Suprapubic skin (tissue), 4 donors: ENCODE measurements at regions not wholly inside any gene's neighbourhood (a gene's known extent, or its start where the extent isn't known, plus 50 kb on each side); places are given as distances from the start of the nearest gene placed in this dataset.

Experiments used
- DNase-seq, 2 donors: peaks; one replicate each; pipeline ENCODE4 v3.0.0-alpha.2; 2019; ENCODE audit warnings: low spot score in 2 of 2
- H3K27ac ChIP-seq: fragments of 200-600 bp; sonication (generic); one replicate; pipeline ENCODE4 v1.5.1; 2019
- H3K27me3 ChIP-seq: fragments of 200-600 bp; sonication (generic); one replicate; pipeline ENCODE4 v1.5.1; 2019
- H3K36me3 ChIP-seq: fragments of 200-600 bp; sonication (generic); one replicate; pipeline ENCODE4 v1.5.1; 2019
- H3K4me1 ChIP-seq: fragments of 200-600 bp; sonication (generic); one replicate; pipeline ENCODE4 v1.5.1; 2019
- H3K4me3 ChIP-seq: fragments of 200-600 bp; sonication (generic); one replicate; pipeline ENCODE4 v1.5.1; 2019; ENCODE audit warnings: mild to moderate bottlenecking
- H3K9me3 ChIP-seq: fragments of 200-600 bp; sonication (generic); one replicate; pipeline ENCODE4 v1.5.1; 2019
- CTCF ChIP-seq, 2 donors: fragments of 200-600 bp in 1 of 2; fragments of 450-650 bp in 1 of 2; sonication (generic) in 1 of 2; IDR thresholded peaks; one replicate each; pipeline ENCODE4 v1.5.1; 2016 to 2019; ENCODE audit warnings: antibody characterized with exemption in 2 of 2, mild to moderate bottlenecking in 1 of 2, moderate library complexity in 1 of 2
- EP300 ChIP-seq: sonication (generic); formaldehyde crosslinking; IDR thresholded peaks from one replicate; pipeline ENCODE4 v1.6.1; 2017; ENCODE audit warnings: antibody characterized with exemption
- POLR2A ChIP-seq, 2 donors: fragments of 450-650 bp; IDR thresholded peaks; one replicate each; pipeline ENCODE4 v1.6.1; 2017; ENCODE audit warnings: antibody characterized with exemption in 2 of 2, mild to moderate bottlenecking in 2 of 2, moderate library complexity in 2 of 2
- POLR2AphosphoS5 ChIP-seq, 3 donors: sonication (generic); formaldehyde crosslinking; IDR thresholded peaks; one replicate each; pipeline ENCODE4 v1.6.1; 2017; ENCODE audit warnings: antibody characterized with exemption in 3 of 3
- WGBS: methylation state at CpG from one replicate; pipeline ENCODE4 v1.1.5; 2018; 5-methylcytosine and 5-hydroxymethylcytosine counted together

- Histone ChIP-seq H3K4me3 (no peak overlapping the region), H3K9me3 (no peaks in the 10 kb centered on the region), H3K27ac (no peak overlapping the region), H3K27me3 (no peaks in the 10 kb centered on the region), H3K36me3 (no peaks in the 10 kb centered on the region), H3K4me1 (no peaks in the 10 kb centered on the region)
- no peak for DNase-seq
- 53% methylated on average over 2 of the region's 2 CpGs for WGBS
- TF ChIP-seq EP300 (no peak), CTCF (IDR thresholded peaks at IDR 0.05) (no peak), POLR2AphosphoS5 (IDR thresholded peaks at IDR 0.05) (no peak), POLR2A (IDR thresholded peaks at IDR 0.05) (no peak)
These were observed 183.8 kb upstream of the HTR2A start for GRCh38 chr13:47080621-47081020.

- no peaks in the 10 kb centered on the region for H3K27me3 ChIP-seq
- H3K4me3 ChIP-seq: no peak overlapping the region
- no peak overlapping the region for H3K27ac ChIP-seq
- no peaks in the 10 kb centered on the region for H3K9me3 ChIP-seq
- no peak for DNase-seq
- WGBS: 50% methylated on average over 2 of the region's 2 CpGs
- TF ChIP-seq CTCF (IDR thresholded peaks at IDR 0.05) (no peak), EP300 (no peak), POLR2AphosphoS5 (IDR thresholded peaks at IDR 0.05) (no peak), POLR2A (IDR thresholded peaks at IDR 0.05) (no peak)
- no peaks in the 10 kb centered on the region for H3K4me1 ChIP-seq
- H3K36me3 ChIP-seq: no peaks in the 10 kb centered on the region
These were observed 179.6 kb upstream of the HTR2A start for GRCh38 chr13:47076500-47076899.

- WGBS: 76% methylated on average over 3 of the region's 3 CpGs
- H3K27ac ChIP-seq: no peak overlapping the region
- no peak for DNase-seq
- no peak for TF ChIP-seq POLR2A (IDR thresholded peaks at IDR 0.05)
- TF ChIP-seq EP300: no peak
- no peak for TF ChIP-seq CTCF (IDR thresholded peaks at IDR 0.05)
- TF ChIP-seq POLR2AphosphoS5 (IDR thresholded peaks at IDR 0.05): no peak
- H3K4me3 ChIP-seq: no peak overlapping the region
- no peaks in the 10 kb centered on the region for H3K27me3 ChIP-seq
- H3K36me3 ChIP-seq: no peaks in the 10 kb centered on the region
- no peaks in the 10 kb centered on the region for H3K9me3 ChIP-seq
- H3K4me1 ChIP-seq: no peaks in the 10 kb centered on the region
These were observed 172.3 kb upstream of the HTR2A start for GRCh38 chr13:47069133-47069532.

GRCh38 chr13:47067306-47067705 lies 170.5 kb upstream of the HTR2A start:
- H3K4me3 ChIP-seq: no peak overlapping the region
- no peaks in the 10 kb centered on the region for H3K4me1 ChIP-seq
- no peaks in the 10 kb centered on the region for H3K36me3 ChIP-seq
- 60% methylated on average over 3 of the region's 3 CpGs for WGBS
- no peaks in the 10 kb centered on the region for H3K27me3 ChIP-seq
- no peak for TF ChIP-seq POLR2A (IDR thresholded peaks at IDR 0.05)
- no peak for TF ChIP-seq POLR2AphosphoS5 (IDR thresholded peaks at IDR 0.05)
- TF ChIP-seq EP300: no peak
- H3K9me3 ChIP-seq: no peaks in the 10 kb centered on the region
- DNase-seq: no peak
- H3K27ac ChIP-seq: no peak overlapping the region

- TF ChIP-seq CTCF (IDR thresholded peaks at IDR 0.05): no peak
- TF ChIP-seq POLR2AphosphoS5 (IDR thresholded peaks at IDR 0.05): no peak
- TF ChIP-seq POLR2A (IDR thresholded peaks at IDR 0.05): no peak
- TF ChIP-seq EP300: no peak
- Histone ChIP-seq H3K4me1 (no peaks in the 10 kb centered on the region), H3K36me3 (no peaks in the 10 kb centered on the region)
These were observed 169.4 kb upstream of the HTR2A start for GRCh38 chr13:47066226-47066625.

GRCh38 chr13:47064381-47064780 lies 167.5 kb upstream of the HTR2A start:
- no peak overlapping the region for H3K4me3 ChIP-seq
- H3K4me1 ChIP-seq: no peaks in the 10 kb centered on the region
- H3K36me3 ChIP-seq: no peaks in the 10 kb centered on the region
- WGBS: 75% methylated on average over 2 of the region's 2 CpGs
- H3K27ac ChIP-seq: no peak overlapping the region
- H3K27me3 ChIP-seq: no peaks in the 10 kb centered on the region
- H3K9me3 ChIP-seq: peaks cover 4% of the 10 kb centered on the region
- TF ChIP-seq CTCF (IDR thresholded peaks at IDR 0.05) (no peak), POLR2A (IDR thresholded peaks at IDR 0.05) (no peak), EP300 (no peak), POLR2AphosphoS5 (IDR thresholded peaks at IDR 0.05) (no peak)
- DNase-seq: no peak

More at GRCh38 chr13:47066226-47066625, 169.4 kb upstream of the HTR2A start:
- no peak for DNase-seq
- Histone ChIP-seq H3K27me3 (no peaks in the 10 kb centered on the region), H3K27ac (no peak overlapping the region), H3K4me3 (no peak overlapping the region), H3K9me3 (no peaks in the 10 kb centered on the region)
